ENCODE measurements at regions not wholly inside any gene's neighbourhood (a gene's known extent, or its start where the extent isn't known, plus 50 kb on each side); places are given as distances from the start of the nearest gene placed in this dataset.

DNA sequence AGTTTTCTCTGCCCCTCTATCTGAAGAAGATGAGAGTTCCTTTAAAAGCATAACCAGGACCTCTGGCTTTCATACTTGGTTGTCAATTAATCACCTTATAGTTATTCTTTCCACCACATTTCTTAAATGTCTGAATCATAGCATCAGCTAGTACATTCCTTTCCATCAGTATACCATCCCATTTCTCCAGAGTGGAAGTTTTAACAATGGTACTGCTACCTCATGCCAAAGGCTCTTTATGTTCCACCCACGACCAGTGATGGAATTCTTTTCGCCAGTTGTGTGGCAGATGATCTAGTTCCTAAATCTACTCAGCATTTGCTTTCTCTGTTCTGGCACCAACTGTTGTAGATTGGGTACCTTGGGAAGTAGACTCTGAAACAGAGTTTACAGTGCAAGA lies 379.8 kb downstream of the ZNF674 start (continued):
- TF ChIP-seq, protein P1, sequence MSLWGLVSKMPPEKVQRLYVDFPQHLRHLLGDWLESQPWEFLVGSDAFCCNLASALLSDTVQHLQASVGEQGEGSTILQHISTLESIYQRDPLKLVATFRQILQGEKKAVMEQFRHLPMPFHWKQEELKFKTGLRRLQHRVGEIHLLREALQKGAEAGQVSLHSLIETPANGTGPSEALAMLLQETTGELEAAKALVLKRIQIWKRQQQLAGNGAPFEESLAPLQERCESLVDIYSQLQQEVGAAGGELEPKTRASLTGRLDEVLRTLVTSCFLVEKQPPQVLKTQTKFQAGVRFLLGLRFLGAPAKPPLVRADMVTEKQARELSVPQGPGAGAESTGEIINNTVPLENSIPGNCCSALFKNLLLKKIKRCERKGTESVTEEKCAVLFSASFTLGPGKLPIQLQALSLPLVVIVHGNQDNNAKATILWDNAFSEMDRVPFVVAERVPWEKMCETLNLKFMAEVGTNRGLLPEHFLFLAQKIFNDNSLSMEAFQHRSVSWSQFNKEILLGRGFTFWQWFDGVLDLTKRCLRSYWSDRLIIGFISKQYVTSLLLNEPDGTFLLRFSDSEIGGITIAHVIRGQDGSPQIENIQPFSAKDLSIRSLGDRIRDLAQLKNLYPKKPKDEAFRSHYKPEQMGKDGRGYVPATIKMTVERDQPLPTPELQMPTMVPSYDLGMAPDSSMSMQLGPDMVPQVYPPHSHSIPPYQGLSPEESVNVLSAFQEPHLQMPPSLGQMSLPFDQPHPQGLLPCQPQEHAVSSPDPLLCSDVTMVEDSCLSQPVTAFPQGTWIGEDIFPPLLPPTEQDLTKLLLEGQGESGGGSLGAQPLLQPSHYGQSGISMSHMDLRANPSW (CRISPR knock-in tag; IDR thresholded peaks at IDR 0.05; ENCODE audit: borderline replicate concordance), result no peak
- no peak for TF ChIP-seq SRSF1 (optimal IDR thresholded peaks at IDR 0.05; ENCODE audit: low read depth, low read length)
- TF ChIP-seq, protein P2, sequence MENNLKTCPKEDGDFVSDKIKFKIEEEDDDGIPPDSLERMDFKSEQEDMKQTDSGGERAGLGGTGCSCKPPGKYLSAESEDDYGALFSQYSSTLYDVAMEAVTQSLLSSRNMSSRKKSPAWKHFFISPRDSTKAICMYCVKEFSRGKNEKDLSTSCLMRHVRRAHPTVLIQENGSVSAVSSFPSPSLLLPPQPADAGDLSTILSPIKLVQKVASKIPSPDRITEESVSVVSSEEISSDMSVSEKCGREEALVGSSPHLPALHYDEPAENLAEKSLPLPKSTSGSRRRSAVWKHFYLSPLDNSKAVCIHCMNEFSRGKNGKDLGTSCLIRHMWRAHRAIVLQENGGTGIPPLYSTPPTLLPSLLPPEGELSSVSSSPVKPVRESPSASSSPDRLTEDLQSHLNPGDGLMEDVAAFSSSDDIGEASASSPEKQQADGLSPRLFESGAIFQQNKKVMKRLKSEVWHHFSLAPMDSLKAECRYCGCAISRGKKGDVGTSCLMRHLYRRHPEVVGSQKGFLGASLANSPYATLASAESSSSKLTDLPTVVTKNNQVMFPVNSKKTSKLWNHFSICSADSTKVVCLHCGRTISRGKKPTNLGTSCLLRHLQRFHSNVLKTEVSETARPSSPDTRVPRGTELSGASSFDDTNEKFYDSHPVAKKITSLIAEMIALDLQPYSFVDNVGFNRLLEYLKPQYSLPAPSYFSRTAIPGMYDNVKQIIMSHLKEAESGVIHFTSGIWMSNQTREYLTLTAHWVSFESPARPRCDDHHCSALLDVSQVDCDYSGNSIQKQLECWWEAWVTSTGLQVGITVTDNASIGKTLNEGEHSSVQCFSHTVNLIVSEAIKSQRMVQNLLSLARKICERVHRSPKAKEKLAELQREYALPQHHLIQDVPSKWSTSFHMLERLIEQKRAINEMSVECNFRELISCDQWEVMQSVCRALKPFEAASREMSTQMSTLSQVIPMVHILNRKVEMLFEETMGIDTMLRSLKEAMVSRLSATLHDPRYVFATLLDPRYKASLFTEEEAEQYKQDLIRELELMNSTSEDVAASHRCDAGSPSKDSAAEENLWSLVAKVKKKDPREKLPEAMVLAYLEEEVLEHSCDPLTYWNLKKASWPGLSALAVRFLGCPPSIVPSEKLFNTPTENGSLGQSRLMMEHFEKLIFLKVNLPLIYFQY (CRISPR knock-in tag; IDR thresholded peaks at IDR 0.05; ENCODE audit: borderline replicate concordance), result no peak
- no peak for TF ChIP-seq CHCHD3 (CRISPR knock-in tag; IDR thresholded peaks at IDR 0.05)
- no peak for TF ChIP-seq ZNF333 (CRISPR knock-in tag; IDR thresholded peaks at IDR 0.05; ENCODE audit: borderline replicate concordance)
- TF ChIP-seq ZNF232 (CRISPR knock-in tag; IDR thresholded peaks at IDR 0.05; ENCODE audit: borderline replicate concordance), result no peak
- no peak for TF ChIP-seq CEBPG (CRISPR knock-in tag; IDR thresholded peaks at IDR 0.05)
- TF ChIP-seq SRSF9 (IDR thresholded peaks at IDR 0.05; ENCODE audit: borderline replicate concordance, insufficient read depth, low read depth, low read length, poor library complexity, severe bottlenecking), result no peak
- TF ChIP-seq, protein P3, sequence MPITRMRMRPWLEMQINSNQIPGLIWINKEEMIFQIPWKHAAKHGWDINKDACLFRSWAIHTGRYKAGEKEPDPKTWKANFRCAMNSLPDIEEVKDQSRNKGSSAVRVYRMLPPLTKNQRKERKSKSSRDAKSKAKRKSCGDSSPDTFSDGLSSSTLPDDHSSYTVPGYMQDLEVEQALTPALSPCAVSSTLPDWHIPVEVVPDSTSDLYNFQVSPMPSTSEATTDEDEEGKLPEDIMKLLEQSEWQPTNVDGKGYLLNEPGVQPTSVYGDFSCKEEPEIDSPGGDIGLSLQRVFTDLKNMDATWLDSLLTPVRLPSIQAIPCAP (CRISPR knock-in tag; IDR thresholded peaks at IDR 0.05; ENCODE audit: low read depth), result no peak
- no peak for TF ChIP-seq ZBTB7B (CRISPR knock-in tag; IDR thresholded peaks at IDR 0.05)
